SU-DHL-6 (cell line): ENCODE measurements at regions not wholly inside any gene's neighbourhood (a gene's known extent, or its start where the extent isn't known, plus 50 kb on each side); places are given as distances from the start of the nearest gene placed in this dataset.

Source experiments
- H2AFZ ChIP-seq: fragments of 200-600 bp; sonication (generic); 2 replicates; pipeline ENCODE4 v1.6.1; 2014; ENCODE audit warnings: low read depth, mild to moderate bottlenecking, moderate library complexity, mixed read lengths, antibody characterized with exemption, low read length; ENCODE audit not compliant: severe bottlenecking
- H3F3A ChIP-seq: fragments of 200-600 bp; shearing (Covaris generic); 2 replicates; pipeline ENCODE4 v1.6.0; 2016; ENCODE audit warnings: antibody characterized with exemption, mild to moderate bottlenecking; ENCODE audit not compliant: insufficient read depth
- H3K27ac ChIP-seq: fragments of 200-600 bp; sonication (generic); 2 replicates; pipeline ENCODE4 v1.5.1; 2016; ENCODE audit warnings: low read depth, mild to moderate bottlenecking, low read length, moderate library complexity, mixed read lengths
- H3K27me3 ChIP-seq: fragments of 200-600 bp; sonication (generic), shearing (Covaris generic); 2 replicates; pipeline ENCODE4 v1.6.0; 2014; ENCODE audit warnings: mild to moderate bottlenecking, low read length
- H3K36me3 ChIP-seq: fragments of 200-600 bp; sonication (generic); 2 replicates; pipeline ENCODE4 v1.6.1; 2014; ENCODE audit warnings: mild to moderate bottlenecking, low read length, mixed read lengths
- H3K4me2 ChIP-seq: fragments of 300-600, 200-600 bp; shearing (Covaris generic), sonication (generic); 2 replicates; pipeline ENCODE4 v1.6.0; 2014; ENCODE audit warnings: low read length, low read depth, mild to moderate bottlenecking; ENCODE audit not compliant: poor library complexity, severe bottlenecking
- H3K4me3 ChIP-seq: fragments of 200-600 bp; sonication (generic); 2 replicates; pipeline ENCODE4 v1.5.1; 2014; ENCODE audit warnings: antibody characterized with exemption, low read length, mild to moderate bottlenecking, mixed read lengths; ENCODE audit not compliant: insufficient read depth, poor library complexity, severe bottlenecking
- H3K79me2 ChIP-seq: fragments of 200-600 bp; sonication (generic); 2 replicates; pipeline ENCODE4 v1.6.1; 2014; ENCODE audit warnings: mild to moderate bottlenecking, low read length, moderate library complexity; ENCODE audit not compliant: insufficient read depth
- H3K9ac ChIP-seq: fragments of 200-600 bp; sonication (generic); 2 replicates; pipeline ENCODE4 v1.7.0; 2014; ENCODE audit warnings: mild to moderate bottlenecking, low read length
- H3K9me2 ChIP-seq: fragments of 200-600 bp; sonication (generic); replicated peaks from 2 replicates; pipeline ENCODE4 v1.6.1; 2014; ENCODE audit warnings: low read length; ENCODE audit not compliant: insufficient read depth
- H3K9me3 ChIP-seq: fragments of 200-600 bp; sonication (generic); 2 replicates; pipeline ENCODE4 v1.6.1; 2014; ENCODE audit warnings: low read length, mixed read lengths; ENCODE audit not compliant: insufficient read depth
- H4K20me1 ChIP-seq: fragments of 200-600 bp; sonication (generic); 2 replicates; pipeline ENCODE4 v1.6.1; 2014; ENCODE audit warnings: low read depth, mild to moderate bottlenecking, antibody characterized with exemption, low read length, moderate library complexity, mixed read lengths
- EZH2phosphoT487 ChIP-seq: fragments of 200-600 bp; sonication (generic), shearing (Covaris generic); conservative IDR thresholded peaks from 2 replicates; pipeline ENCODE4 v1.6.1; 2018; ENCODE audit warnings: mild to moderate bottlenecking, antibody characterized with exemption, low read length, moderate library complexity, mixed read lengths
- TF ChIP-seq, protein P1 (sequence below): fragments of 200-600 bp; sonication (generic); IDR thresholded peaks from one replicate; pipeline ENCODE4 v1.5.1; 2017; ENCODE audit warnings: antibody characterized with exemption, mild to moderate bottlenecking, low read length, moderate library complexity; ENCODE audit not compliant: insufficient read depth, poor library complexity, severe bottlenecking

DNA sequence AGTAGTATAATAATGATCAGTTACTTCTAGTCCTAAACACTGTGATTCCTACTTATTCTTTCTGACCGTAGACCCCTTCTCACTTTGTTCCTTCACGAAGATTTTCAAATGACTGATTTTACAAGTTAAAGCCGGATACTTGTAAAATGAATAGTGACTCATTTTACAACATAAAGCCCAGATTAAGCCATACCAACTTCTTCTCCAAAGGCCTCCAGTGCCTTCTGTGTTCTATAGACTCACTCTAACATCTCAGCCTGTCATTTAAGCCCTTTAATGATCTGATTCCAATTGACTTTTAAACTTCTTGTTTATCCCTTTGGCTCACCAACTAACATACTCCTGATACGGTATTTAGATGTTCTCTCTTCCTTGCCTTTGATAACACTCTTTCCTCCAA is 480.0 kb upstream of the HS3ST1 start:
- H3F3A ChIP-seq: no peaks in the 10 kb centered on the region
- no peak for TF ChIP-seq EZH2phosphoT487
- TF ChIP-seq, protein P1, sequence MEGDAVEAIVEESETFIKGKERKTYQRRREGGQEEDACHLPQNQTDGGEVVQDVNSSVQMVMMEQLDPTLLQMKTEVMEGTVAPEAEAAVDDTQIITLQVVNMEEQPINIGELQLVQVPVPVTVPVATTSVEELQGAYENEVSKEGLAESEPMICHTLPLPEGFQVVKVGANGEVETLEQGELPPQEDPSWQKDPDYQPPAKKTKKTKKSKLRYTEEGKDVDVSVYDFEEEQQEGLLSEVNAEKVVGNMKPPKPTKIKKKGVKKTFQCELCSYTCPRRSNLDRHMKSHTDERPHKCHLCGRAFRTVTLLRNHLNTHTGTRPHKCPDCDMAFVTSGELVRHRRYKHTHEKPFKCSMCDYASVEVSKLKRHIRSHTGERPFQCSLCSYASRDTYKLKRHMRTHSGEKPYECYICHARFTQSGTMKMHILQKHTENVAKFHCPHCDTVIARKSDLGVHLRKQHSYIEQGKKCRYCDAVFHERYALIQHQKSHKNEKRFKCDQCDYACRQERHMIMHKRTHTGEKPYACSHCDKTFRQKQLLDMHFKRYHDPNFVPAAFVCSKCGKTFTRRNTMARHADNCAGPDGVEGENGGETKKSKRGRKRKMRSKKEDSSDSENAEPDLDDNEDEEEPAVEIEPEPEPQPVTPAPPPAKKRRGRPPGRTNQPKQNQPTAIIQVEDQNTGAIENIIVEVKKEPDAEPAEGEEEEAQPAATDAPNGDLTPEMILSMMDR: no peak
- no peaks in the 10 kb centered on the region for H3K27me3 ChIP-seq
- no peaks in the 10 kb centered on the region for H4K20me1 ChIP-seq
- H2AFZ ChIP-seq: no peak overlapping the region
- H3K79me2 ChIP-seq: no peaks in the 10 kb centered on the region
- H3K9me3 ChIP-seq: no peaks in the 10 kb centered on the region
- H3K9ac ChIP-seq: no peak overlapping the region
- H3K9me2 ChIP-seq: no peaks in the 10 kb centered on the region
- no peak overlapping the region for H3K4me2 ChIP-seq
- no peaks in the 10 kb centered on the region for H3K36me3 ChIP-seq
- no peak overlapping the region for H3K4me3 ChIP-seq
- H3K27ac ChIP-seq: no peak overlapping the region

DNA sequence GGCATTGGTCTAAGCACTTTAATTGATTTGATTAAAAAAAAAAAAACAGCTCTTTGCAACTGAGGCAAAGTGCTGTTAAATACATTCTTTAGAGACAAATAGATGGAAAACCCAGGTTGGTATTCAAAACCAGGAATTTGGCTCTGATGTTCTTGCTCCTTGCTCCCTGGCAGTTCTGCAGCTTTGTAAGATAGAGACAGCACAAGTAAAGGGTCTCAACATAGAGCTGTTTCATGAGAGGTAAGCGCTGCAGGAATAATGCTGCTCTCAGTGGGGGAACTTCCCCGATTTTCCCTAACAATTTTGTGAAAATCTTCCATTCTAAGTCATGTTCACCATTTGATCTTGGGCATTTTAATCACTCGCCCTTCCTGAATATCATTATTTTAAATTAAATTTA is 479.5 kb upstream of the HS3ST1 start:
- Histone ChIP-seq H3K4me3 (no peak overlapping the region), H3K9me3 (no peaks in the 10 kb centered on the region), H3K79me2 (no peaks in the 10 kb centered on the region), H3K9ac (no peak overlapping the region), H3K36me3 (no peaks in the 10 kb centered on the region), H3F3A (no peaks in the 10 kb centered on the region), H3K27ac (no peak overlapping the region), H3K4me2 (no peak overlapping the region), H3K9me2 (no peaks in the 10 kb centered on the region), H4K20me1 (no peaks in the 10 kb centered on the region), H3K27me3 (no peaks in the 10 kb centered on the region), H2AFZ (no peak overlapping the region)
- no peak for TF ChIP-seq EZH2phosphoT487
- TF ChIP-seq, protein P1: no peak

DNA sequence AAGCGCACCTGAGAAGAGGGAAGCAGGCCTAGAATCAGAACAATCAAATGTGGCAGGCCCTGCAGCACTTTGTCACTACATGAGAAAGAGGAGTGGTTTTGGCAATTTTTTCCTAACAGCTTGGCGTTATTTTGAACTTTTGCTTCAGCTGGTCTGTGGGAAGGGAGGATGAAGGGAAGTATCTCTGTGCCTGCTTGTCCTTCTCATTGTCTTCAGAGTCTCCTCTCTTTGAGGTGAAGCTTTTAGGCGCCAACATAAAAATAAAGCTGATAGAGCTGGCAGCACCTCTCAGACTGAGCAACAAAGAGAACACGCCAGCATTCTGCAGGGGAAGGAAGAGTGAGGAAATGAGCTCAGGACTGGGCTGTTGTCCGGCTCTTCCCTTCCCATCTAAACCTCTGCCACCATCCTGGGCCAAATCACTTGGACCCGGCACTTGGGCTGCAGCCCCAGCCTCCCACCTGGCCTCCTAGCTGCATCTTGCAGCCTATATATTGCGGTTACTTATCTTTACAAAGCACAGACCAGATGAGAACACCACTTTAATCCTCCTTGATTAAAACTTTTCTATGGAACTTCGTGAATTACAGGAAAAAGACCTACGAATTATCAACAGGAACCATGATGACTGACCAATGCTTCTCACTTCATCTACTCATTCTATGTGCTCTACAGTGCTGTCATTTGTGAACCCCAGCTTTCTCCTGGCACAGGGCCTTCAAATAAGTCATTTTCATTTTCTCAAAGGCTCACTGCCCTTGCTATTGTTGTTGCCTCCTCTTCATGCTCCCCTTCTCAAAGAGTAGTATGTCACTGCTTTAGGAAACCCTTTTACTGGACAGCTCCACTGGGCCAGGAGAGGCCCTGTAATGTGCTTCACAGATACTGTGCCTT is 476.4 kb upstream of the HS3ST1 start:
- Histone ChIP-seq H3K4me2 (no peak overlapping the region), H3K9me3 (no peaks in the 10 kb centered on the region), H3K36me3 (no peaks in the 10 kb centered on the region), H3K27me3 (no peaks in the 10 kb centered on the region), H3K27ac (no peak overlapping the region), H3F3A (no peaks in the 10 kb centered on the region), H3K9me2 (no peaks in the 10 kb centered on the region), H2AFZ (no peak overlapping the region), H4K20me1 (no peaks in the 10 kb centered on the region), H3K4me3 (no peak overlapping the region), H3K9ac (no peak overlapping the region), H3K79me2 (no peaks in the 10 kb centered on the region)
- no peak for TF ChIP-seq EZH2phosphoT487
- TF ChIP-seq, protein P1: no peak
